GM12874 (cell line): ENCODE measurements at regions not wholly inside any gene's neighbourhood (a gene's known extent, or its start where the extent isn't known, plus 50 kb on each side); places are given as distances from the start of the nearest gene placed in this dataset.

Source experiments
- TF ChIP-seq, protein P1 (sequence below): IDR thresholded peaks from 2 replicates; pipeline ENCODE4 v1.5.1; 2011; ENCODE audit warnings: low read depth, mild to moderate bottlenecking, control low read depth, low read length, moderate library complexity; ENCODE audit not compliant: insufficient read depth

DNA sequence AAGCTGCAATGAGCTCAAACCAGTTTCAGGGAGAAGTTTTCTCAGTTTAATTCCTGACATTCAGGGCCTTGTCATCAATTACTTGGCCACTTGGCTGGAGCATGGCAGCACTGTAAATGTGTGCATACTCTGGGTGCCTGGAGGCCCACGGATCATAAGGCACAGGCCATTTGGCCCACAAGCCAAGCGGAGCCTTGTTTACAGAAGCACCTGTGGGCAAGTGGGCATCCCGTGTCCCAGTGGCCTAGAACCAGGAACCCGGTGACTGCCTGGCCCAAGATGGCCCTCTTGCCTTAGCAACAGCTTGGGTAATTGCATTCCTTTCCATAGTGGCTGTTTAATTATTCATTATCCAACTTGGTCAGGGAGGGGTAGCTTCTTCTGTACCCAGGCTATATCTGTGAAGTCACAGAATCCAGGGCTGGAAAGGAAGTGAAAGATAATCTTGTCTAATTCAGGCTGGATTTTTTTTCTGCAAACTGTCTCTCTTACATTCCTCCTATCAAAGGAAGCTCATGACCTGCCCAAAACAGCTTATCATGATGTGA lies 426.4 kb upstream of the ZMIZ1 start:
- TF ChIP-seq, protein P1, sequence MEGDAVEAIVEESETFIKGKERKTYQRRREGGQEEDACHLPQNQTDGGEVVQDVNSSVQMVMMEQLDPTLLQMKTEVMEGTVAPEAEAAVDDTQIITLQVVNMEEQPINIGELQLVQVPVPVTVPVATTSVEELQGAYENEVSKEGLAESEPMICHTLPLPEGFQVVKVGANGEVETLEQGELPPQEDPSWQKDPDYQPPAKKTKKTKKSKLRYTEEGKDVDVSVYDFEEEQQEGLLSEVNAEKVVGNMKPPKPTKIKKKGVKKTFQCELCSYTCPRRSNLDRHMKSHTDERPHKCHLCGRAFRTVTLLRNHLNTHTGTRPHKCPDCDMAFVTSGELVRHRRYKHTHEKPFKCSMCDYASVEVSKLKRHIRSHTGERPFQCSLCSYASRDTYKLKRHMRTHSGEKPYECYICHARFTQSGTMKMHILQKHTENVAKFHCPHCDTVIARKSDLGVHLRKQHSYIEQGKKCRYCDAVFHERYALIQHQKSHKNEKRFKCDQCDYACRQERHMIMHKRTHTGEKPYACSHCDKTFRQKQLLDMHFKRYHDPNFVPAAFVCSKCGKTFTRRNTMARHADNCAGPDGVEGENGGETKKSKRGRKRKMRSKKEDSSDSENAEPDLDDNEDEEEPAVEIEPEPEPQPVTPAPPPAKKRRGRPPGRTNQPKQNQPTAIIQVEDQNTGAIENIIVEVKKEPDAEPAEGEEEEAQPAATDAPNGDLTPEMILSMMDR = no peak

DNA sequence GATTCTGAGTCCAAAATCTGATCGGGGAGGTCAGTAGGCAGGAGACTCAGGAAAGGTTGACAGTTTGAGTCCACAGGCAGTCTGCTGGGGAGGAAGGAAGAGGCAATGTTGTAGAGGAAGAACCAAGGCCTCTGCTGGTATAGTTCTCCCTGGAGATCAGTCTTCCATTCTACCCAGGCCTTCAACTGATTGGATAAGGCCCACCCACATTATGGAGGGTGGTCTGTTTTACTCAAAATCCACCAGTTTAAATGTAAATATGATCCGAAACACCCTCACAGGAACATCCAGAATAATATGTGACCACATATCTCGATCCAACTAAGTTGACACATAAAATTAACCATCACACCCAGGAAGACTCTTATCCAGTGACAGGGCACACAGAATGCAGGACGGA lies 425.3 kb upstream of the ZMIZ1 start:
- TF ChIP-seq, protein P1 = no peak

DNA sequence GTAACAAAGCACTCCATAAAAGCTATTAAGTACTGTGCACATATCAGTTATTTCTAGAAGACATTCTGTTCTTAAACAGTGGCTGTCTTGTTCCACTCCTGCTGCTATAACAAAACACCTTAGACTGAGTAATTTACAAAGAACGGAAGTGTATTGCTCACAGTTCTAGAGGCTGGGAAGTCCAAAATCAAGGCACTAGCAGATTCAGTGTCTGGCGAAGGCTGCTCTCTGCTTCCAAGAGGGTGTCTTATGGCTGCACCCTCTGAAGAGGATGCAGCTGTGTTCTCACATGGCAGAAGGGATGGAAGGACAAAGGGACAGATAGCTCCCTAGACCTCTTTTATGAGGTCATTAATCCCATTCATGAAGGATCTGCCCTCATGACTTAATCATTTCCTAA lies 424.2 kb upstream of the ZMIZ1 start:
- TF ChIP-seq, protein P1 = no peak

DNA sequence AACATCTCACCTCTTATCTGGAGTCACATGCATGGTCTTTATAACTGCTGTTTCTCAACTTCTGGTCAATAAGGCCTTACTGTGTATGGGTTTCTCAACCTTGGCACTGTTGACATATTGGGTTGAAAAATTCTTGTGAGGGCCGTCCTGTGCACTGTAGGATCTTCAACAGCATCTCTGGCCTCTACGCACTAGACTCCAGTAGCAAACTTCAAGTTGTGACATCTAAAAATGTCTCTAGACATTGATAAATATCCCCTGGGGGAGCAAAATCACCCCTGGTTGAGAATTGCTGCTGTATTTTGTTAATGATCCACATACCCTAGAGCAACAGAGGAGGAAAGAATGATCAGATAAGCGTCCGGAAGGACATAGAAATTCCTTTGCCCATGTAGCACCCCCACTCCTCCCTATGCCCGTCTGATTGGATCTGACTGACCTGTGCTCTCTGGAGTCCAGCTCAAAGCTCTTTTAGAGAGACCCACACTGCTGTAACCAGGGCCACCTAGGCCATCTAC lies 423.5 kb upstream of the ZMIZ1 start:
- TF ChIP-seq, protein P1 = no peak

DNA sequence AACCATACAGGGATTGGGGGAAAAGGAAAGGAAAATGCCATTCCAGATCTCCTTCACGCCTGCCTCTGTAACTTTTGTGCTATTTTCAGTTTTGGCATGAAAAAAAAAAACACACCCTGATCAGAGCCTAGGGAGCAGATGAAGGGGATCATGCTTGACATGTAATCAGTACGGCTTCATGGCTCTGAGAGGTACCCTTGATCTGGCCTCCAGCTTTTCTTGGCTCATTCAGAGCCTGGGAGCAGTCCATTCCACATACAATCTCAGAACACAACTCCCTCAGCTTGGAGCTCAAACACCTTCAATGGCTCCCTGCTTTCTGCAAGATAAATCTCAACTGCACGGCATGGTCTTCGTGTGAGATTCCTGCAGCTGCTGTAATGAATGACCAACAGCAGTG lies 422.8 kb upstream of the ZMIZ1 start:
- TF ChIP-seq, protein P1 = no peak

DNA sequence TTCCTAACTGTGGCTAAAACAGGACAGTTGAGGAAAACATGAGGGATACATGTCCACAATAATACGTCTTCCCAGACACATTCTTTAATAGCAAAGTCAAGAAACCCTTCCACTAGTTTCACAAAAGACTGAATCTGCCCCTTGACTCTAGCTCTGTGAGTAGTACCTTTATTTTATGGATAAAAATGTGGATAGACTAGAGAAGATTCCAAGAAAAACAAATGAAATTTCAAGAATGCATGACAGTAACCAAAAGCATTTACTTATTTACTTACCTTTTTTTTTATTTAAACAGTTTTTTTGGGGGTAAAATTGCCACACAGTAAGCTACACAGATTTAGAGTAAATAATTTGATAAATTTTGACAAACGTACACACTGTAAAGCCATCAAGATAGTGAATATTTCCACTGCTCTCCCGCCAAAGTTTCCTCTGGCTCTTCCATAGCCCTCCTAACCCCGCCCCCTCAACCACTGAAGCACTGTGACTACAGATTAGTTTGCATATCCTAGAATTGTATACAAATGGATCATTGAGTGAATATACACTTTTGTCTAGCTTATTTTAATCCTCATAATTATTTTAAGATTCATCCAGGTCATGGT lies 420.4 kb upstream of the ZMIZ1 start:
- TF ChIP-seq, protein P1 = no peak

DNA sequence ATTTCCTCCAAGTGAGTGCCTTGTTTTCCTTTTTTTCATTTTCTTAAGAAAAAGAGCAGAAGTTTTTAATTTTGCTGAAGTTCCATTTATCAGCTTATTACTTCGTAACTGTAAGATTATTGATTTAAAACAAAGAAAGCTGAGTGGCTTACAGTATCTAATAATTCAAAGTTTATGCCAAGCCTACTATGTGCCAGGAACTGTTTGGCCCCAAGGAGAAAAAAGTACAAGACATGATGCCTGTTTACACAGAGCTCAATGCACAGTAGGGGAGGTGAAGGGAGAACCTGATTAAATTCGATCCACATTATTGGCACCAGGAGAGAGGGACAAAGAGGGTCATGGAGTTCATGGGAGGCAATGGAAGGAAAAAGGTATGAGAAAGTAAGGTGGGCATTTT lies 419.3 kb upstream of the ZMIZ1 start:
- TF ChIP-seq, protein P1 = no peak
